ENCODE measurements at regions not wholly inside any gene's neighbourhood (a gene's known extent, or its start where the extent isn't known, plus 50 kb on each side); places are given as distances from the start of the nearest gene placed in this dataset.

GRCh38 chr6:108737594-108738546 lies 110.4 kb upstream of the ARMC2 start (continued):
- no peak for TF ChIP-seq ZNF658 (tag by site-specific recombination; IDR thresholded peaks at IDR 0.05)
- no peak for TF ChIP-seq PRDM6 (tag by site-specific recombination; IDR thresholded peaks at IDR 0.05)
- no peak for TF ChIP-seq ZBTB49 (tag by site-specific recombination; IDR thresholded peaks at IDR 0.05; ENCODE audit: low read depth)
- TF ChIP-seq ZNF660 (tag by site-specific recombination; IDR thresholded peaks at IDR 0.05) = peak; percentile 64; the same call in 1 of the 2 replicates
- no peak for TF ChIP-seq MYNN (tag by site-specific recombination; IDR thresholded peaks at IDR 0.05; ENCODE audit: borderline replicate concordance)
- no peak for TF ChIP-seq KLF16 (tag by site-specific recombination; IDR thresholded peaks at IDR 0.05)
- TF ChIP-seq ZNF350 (tag by site-specific recombination; IDR thresholded peaks at IDR 0.05) = no peak
- TF ChIP-seq ZNF571 (tag by site-specific recombination; IDR thresholded peaks at IDR 0.05) = no peak
- no peak for TF ChIP-seq ZNF837 (tag by site-specific recombination; IDR thresholded peaks at IDR 0.05)
- no peak for TF ChIP-seq KLF7 (tag by site-specific recombination; IDR thresholded peaks at IDR 0.05; ENCODE audit: borderline replicate concordance)
- no peak for TF ChIP-seq ZNF549 (tag by site-specific recombination; IDR thresholded peaks at IDR 0.05)
- no peak for TF ChIP-seq SP2 (tag by site-specific recombination; IDR thresholded peaks at IDR 0.05)
- TF ChIP-seq ZNF654 (tag by site-specific recombination; IDR thresholded peaks at IDR 0.05; ENCODE audit: low read depth) = no peak
- TF ChIP-seq ZNF449 (tag by site-specific recombination; IDR thresholded peaks at IDR 0.05) = no peak
- TF ChIP-seq GLIS1 (tag by site-specific recombination; IDR thresholded peaks at IDR 0.05) = no peak
- TF ChIP-seq ZNF266 (tag by site-specific recombination; IDR thresholded peaks at IDR 0.05; ENCODE audit: low read depth) = no peak
- no peak for TF ChIP-seq ZSCAN16 (tag by site-specific recombination; IDR thresholded peaks at IDR 0.05)
- no peak for TF ChIP-seq ZNF501 (tag by site-specific recombination; IDR thresholded peaks at IDR 0.05)
- no peak for TF ChIP-seq ZNF184 (tag by site-specific recombination; IDR thresholded peaks at IDR 0.05)
- TF ChIP-seq ZNF792 (tag by site-specific recombination; IDR thresholded peaks at IDR 0.05) = no peak
- no peak for TF ChIP-seq GLIS2 (tag by site-specific recombination; IDR thresholded peaks at IDR 0.05)
- no peak for TF ChIP-seq ZNF777 (tag by site-specific recombination; IDR thresholded peaks at IDR 0.05; ENCODE audit: borderline replicate concordance)
- TF ChIP-seq ZNF707 (tag by site-specific recombination; IDR thresholded peaks at IDR 0.05) = no peak
- TF ChIP-seq ZNF791 (tag by site-specific recombination; IDR thresholded peaks at IDR 0.05) = no peak
- TF ChIP-seq HIC1 (tag by site-specific recombination; IDR thresholded peaks at IDR 0.05) = no peak; the same call in 1 of the 2 replicates
- no peak for TF ChIP-seq ZSCAN23 (tag by site-specific recombination; IDR thresholded peaks at IDR 0.05)
- no peak for TF ChIP-seq ZNF843 (tag by site-specific recombination; IDR thresholded peaks at IDR 0.05)
- no peak for TF ChIP-seq SETDB1 (IDR thresholded peaks at IDR 0.05; ENCODE audit: insufficient read length, low read length)
- TF ChIP-seq ZNF112 (tag by site-specific recombination; IDR thresholded peaks at IDR 0.05) = no peak
- no peak for TF ChIP-seq ZBTB26 (tag by site-specific recombination; optimal IDR thresholded peaks at IDR 0.05)
- no peak for TF ChIP-seq ZNF391 (tag by site-specific recombination; IDR thresholded peaks at IDR 0.05; ENCODE audit: borderline replicate concordance, low read depth)
- no peak for TF ChIP-seq ZNF324 (tag by site-specific recombination; IDR thresholded peaks at IDR 0.05)

All from HEK293 (cell line).